Left lung (tissue), 4 donors: ENCODE measurements at regions not wholly inside any gene's neighbourhood (a gene's known extent, or its start where the extent isn't known, plus 50 kb on each side); places are given as distances from the start of the nearest gene placed in this dataset.

Experiments used
- ATAC-seq: fragments of 200-7000 bp; cut with Tn5 transposase; one replicate; pipeline ENCODE4 v1.9.1; 2020; ENCODE audit warnings: moderate library complexity
- DNase-seq, 4 donors: peaks; one replicate each; pipeline ENCODE4 v3.0.0-alpha.2; 2013 to 2020
- H3K27ac ChIP-seq, 2 donors: fragments of 200-600 bp; sonication (generic) in 1 of 2; one replicate each; pipeline versions ENCODE4 v1.5.0 to v1.8.0; 2020 to 2021
- H3K27me3 ChIP-seq, 2 donors: fragments of 200-600 bp; sonication (generic) in 1 of 2; one replicate each; pipeline versions ENCODE4 v1.5.0 to v1.8.0; 2020 to 2021
- H3K36me3 ChIP-seq, 2 donors: fragments of 200-600 bp; sonication (generic) in 1 of 2; one replicate each; pipeline versions ENCODE4 v1.5.0 to v1.8.0; 2020 to 2021
- H3K4me1 ChIP-seq, 2 donors: fragments of 200-600 bp; one replicate each; pipeline ENCODE4 v1.8.0; 2021
- H3K4me3 ChIP-seq, 2 donors: fragments of 200-600 bp; sonication (generic) in 1 of 2; one replicate each; pipeline versions ENCODE4 v1.5.0 to v1.8.0; 2020 to 2021; ENCODE audit warnings: mild to moderate bottlenecking in 1 of 2
- H3K9me3 ChIP-seq, 2 donors: fragments of 200-600 bp; sonication (generic) in 1 of 2; one replicate each; pipeline versions ENCODE4 v1.5.0 to v1.8.0; 2020 to 2021
- intact Hi-C, 2 donors: fragments of 100-400 bp; cut with DNase I; formaldehyde crosslinking; loops; one replicate each; pipeline versions ENCODE4 v1.11.2 to v1.14.2; 2022
- TF ChIP-seq, protein P1 (sequence below), 2 donors: fragments of 200-600 bp; sonication (generic) in 1 of 2; IDR thresholded peaks; one replicate each; pipeline versions ENCODE4 v1.5.0 to v1.8.0; 2021; ENCODE audit warnings: antibody characterized with exemption in 2 of 2
- donor health status: DM: no; HTN: yes; CAD: no.
- donor health status: DM: no; HTN: no; CAD: no.

DNA sequence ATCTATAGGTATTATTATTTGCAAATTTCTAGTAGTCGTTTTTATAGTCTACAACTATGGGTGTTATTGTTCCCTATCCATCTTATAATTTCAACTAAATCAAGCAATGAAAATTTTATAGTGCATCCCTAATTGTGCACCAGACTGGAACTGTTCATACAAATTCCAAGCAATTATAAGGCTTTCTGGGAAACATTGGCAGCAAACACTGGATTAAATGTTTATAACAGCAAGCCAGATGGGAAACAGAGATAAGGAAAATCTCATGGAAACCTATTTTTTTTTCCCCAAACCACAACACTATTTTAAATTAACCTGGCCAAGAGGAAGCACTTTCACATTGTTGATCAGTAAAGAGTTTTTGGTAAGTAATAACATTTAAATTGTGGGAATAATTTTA is 524.3 kb downstream of the RASEF start:
- intact Hi-C loops: no loop called here
- no peak overlapping the region for H3K27ac ChIP-seq
- no peak for ATAC-seq
- TF ChIP-seq, protein P1, sequence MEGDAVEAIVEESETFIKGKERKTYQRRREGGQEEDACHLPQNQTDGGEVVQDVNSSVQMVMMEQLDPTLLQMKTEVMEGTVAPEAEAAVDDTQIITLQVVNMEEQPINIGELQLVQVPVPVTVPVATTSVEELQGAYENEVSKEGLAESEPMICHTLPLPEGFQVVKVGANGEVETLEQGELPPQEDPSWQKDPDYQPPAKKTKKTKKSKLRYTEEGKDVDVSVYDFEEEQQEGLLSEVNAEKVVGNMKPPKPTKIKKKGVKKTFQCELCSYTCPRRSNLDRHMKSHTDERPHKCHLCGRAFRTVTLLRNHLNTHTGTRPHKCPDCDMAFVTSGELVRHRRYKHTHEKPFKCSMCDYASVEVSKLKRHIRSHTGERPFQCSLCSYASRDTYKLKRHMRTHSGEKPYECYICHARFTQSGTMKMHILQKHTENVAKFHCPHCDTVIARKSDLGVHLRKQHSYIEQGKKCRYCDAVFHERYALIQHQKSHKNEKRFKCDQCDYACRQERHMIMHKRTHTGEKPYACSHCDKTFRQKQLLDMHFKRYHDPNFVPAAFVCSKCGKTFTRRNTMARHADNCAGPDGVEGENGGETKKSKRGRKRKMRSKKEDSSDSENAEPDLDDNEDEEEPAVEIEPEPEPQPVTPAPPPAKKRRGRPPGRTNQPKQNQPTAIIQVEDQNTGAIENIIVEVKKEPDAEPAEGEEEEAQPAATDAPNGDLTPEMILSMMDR (IDR thresholded peaks at IDR 0.05): no peak
- no peak for DNase-seq
- H3K4me1 ChIP-seq: peaks cover 0 to 5% of the 10 kb centered on the region in 2 donors
- H3K27me3 ChIP-seq: no peaks in the 10 kb centered on the region
- no peak overlapping the region for H3K4me3 ChIP-seq
- no peaks in the 10 kb centered on the region for H3K36me3 ChIP-seq
- no peaks in the 10 kb centered on the region for H3K9me3 ChIP-seq

DNA sequence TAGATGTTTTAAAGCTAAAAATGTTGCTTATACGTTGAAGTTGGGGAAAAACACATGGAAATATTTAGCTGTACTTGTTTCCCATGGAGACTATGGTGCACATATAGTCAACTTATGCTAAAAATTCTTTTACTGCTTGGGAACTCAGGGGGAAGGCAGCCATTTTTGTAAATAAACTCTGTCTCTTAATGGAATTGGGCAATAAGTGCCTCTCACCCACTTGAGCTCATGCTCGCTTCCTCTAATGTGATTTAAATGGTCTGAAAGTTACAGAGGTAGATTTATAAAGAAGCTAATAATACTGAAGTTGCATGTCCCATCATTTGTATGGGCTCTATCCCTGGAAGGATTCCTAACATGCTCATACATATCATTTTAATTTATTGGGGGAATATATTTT is 523.8 kb downstream of the RASEF start:
- ATAC-seq (peak; percentile 43), DNase-seq (no peak)
- Histone ChIP-seq H3K9me3 (no peaks in the 10 kb centered on the region), H3K27ac (peak overlapping the region in 1 of 2 donors; percentile 21), H3K4me3 (no peak overlapping the region), H3K27me3 (no peaks in the 10 kb centered on the region), H3K36me3 (no peaks in the 10 kb centered on the region), H3K4me1 (peaks cover 0 to 5% of the 10 kb centered on the region in 2 donors)
- TF ChIP-seq, protein P1 (IDR thresholded peaks at IDR 0.05): no peak
- intact Hi-C loops: no loop called here

DNA sequence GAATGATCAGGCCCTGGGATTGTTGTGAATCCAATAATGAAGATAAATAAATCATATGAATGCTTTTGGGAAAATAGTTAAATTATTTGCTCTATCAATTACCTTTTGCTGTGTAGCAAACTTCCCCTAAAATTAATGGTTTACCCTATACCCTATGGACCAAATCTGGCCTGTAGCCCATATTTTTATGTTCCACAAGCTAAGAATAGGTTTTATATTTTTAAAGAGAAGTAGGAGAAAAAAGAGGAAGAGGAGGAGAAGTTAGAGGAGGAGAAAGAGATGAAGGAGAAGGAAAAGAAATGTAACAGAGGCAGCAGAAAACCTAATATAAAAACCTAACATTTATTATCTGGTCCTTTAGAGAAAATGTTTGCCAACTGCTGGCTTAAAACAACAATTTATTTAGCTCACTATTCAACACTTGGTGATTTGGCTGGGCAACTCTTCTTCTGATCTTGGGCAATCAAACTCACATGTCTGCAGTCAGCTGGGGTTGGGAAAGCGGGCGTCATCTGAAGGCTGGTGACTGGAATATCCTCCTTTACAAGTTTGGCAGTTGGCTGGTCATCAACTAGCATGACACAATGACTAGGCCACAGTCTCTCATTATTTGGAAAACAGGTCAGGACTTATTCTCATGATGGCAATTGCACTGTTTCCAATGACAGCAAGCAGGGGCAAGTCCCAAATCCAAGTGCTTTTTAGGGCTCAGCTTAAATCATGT is 522.9 kb downstream of the RASEF start:
- DNase-seq (peak in 1 of 4 donors; percentile 56), ATAC-seq (peak; percentile 31)
- Histone ChIP-seq H3K4me3 (no peak overlapping the region), H3K9me3 (no peaks in the 10 kb centered on the region), H3K27me3 (no peaks in the 10 kb centered on the region), H3K36me3 (no peaks in the 10 kb centered on the region), H3K4me1 (peaks cover 0 to 5% of the 10 kb centered on the region in 2 donors), H3K27ac (peak overlapping the region in 1 of 2 donors; percentile 21)
- intact Hi-C loops: no loop called here
- TF ChIP-seq, protein P1 (IDR thresholded peaks at IDR 0.05): no peak

DNA sequence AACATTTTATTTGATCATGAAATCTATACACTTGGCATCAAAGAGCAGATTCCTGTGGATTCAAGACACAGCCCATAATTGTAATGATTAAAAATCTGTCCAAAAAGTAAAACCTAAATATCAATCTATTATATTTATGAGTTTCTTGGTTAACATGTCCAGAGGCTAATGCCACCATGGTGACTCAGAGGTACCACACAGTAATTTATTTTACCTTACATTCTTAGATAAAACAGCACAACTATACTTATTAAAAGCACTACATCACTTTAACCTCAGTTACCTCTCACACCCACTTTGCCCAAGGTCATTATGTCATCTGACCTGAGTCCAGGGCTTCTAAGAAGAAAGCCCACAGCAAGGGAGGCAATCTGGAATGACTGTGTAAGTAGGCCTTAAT is 519.2 kb downstream of the RASEF start:
- Histone ChIP-seq H3K27me3 (no peaks in the 10 kb centered on the region), H3K36me3 (no peaks in the 10 kb centered on the region), H3K4me3 (no peak overlapping the region), H3K9me3 (no peaks in the 10 kb centered on the region), H3K27ac (no peak overlapping the region), H3K4me1 (peaks cover 0 to 4% of the 10 kb centered on the region in 2 donors)
- TF ChIP-seq, protein P1 (IDR thresholded peaks at IDR 0.05): no peak
- DNase-seq (no peak), ATAC-seq (no peak)
- intact Hi-C loops: no loop called here

DNA sequence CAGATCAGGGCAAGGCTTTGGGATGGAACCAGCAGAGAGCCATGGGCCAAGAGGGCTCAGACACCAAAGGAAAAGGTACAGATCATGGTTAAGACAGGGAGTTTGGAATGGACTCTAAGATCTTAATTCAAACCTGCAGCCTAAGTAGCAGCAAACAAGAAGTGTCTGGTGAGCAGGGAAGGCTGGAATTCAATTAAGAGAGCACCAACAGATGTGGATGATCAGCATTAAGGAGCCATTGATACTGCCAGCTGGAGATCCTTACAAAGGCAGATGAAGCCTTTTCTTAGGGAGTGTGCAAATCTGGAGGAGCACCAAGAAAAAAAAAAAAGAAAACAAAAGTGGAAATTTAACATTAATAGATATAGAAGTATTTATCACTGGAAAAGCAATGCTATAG is 516.8 kb downstream of the RASEF start:
- H3K36me3 ChIP-seq: no peaks in the 10 kb centered on the region
- no peak for ATAC-seq
- H3K4me3 ChIP-seq: no peak overlapping the region
- intact Hi-C loops: no loop called here
- no peaks in the 10 kb centered on the region for H3K27me3 ChIP-seq
- peak in 1 of 4 donors; percentile 43 for DNase-seq
- H3K9me3 ChIP-seq: no peaks in the 10 kb centered on the region
- peaks cover 0 to 4% of the 10 kb centered on the region in 2 donors for H3K4me1 ChIP-seq
- no peak overlapping the region for H3K27ac ChIP-seq
- TF ChIP-seq, protein P1 (IDR thresholded peaks at IDR 0.05): no peak
